ENCODE measurements at regions not wholly inside any gene's neighbourhood (a gene's known extent, or its start where the extent isn't known, plus 50 kb on each side); places are given as distances from the start of the nearest gene placed in this dataset.

DNA sequence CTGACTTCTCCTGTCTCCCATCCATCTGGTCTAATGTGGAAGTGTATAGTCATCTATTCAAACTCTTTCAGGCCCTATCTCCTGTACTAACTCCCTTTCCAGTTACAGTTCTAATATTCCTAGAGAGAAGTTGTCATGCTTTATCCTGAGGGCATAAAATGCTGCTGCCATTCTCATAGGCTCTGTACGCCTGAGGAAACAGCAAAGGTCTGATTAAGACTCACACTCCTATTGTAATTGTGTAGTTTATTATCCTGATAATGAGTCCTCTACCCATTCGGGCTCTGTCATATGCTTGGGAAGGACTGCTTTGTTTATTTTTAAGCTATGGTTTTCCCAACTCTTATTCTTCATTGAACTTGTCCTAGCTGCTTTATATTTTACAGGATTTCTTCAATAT, 290.4 kb downstream of the TMEM38B start:
- Histone ChIP-seq H3K36me3 (no peaks in the 10 kb centered on the region), H3K4me3 (no peak overlapping the region), H3K4me1 (no peaks in the 10 kb centered on the region), H3K9me3 (no peaks in the 10 kb centered on the region), H3K27ac (no peak overlapping the region), H3K27me3 (no peaks in the 10 kb centered on the region)
- intact Hi-C loops (cut with DNase I; ENCODE audit: low total_unique reads) = no loop called here
- no peak for TF ChIP-seq POLR2A (IDR thresholded peaks at IDR 0.05)
- TF ChIP-seq, protein P1, sequence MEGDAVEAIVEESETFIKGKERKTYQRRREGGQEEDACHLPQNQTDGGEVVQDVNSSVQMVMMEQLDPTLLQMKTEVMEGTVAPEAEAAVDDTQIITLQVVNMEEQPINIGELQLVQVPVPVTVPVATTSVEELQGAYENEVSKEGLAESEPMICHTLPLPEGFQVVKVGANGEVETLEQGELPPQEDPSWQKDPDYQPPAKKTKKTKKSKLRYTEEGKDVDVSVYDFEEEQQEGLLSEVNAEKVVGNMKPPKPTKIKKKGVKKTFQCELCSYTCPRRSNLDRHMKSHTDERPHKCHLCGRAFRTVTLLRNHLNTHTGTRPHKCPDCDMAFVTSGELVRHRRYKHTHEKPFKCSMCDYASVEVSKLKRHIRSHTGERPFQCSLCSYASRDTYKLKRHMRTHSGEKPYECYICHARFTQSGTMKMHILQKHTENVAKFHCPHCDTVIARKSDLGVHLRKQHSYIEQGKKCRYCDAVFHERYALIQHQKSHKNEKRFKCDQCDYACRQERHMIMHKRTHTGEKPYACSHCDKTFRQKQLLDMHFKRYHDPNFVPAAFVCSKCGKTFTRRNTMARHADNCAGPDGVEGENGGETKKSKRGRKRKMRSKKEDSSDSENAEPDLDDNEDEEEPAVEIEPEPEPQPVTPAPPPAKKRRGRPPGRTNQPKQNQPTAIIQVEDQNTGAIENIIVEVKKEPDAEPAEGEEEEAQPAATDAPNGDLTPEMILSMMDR (IDR thresholded peaks at IDR 0.05) = no peak
- no peak for DNase-seq

DNA sequence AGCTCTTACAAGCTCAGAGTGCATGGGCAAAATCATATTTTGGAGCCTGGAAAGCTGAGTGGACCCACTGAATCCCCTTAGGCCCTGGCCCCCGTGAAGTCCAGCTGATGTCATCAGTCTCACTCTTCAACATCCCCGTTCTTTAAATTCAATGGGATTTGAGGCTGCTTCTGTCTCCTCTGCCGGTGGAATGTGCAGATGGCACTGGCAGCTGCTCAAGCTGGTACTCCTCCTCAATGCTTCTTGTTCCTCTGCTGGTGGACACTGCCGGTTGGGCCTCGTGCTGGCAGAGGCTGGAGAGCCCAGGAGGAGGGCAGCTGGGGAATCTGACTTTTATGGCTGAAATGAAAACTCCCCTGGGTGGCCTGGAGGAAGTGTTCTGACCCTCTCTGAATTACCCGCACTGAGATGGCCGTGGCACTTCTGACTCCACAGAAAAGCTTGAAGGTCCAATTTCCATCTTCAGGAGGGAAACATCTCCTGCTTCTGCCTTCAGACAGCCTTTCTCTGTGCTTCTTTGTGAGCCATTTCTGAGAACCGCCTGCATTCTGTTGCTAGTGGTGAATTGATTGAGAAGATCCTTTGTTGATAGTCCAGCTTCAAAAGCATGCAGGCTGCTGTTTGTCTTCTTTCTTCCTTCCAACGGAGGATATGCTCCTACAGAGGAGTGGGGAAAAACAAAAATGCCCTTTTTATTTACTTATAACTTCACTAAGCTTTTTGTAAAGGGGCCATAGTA, 298.9 kb downstream of the TMEM38B start:
- no peak for TF ChIP-seq POLR2A (IDR thresholded peaks at IDR 0.05)
- TF ChIP-seq, protein P1 (IDR thresholded peaks at IDR 0.05) = no peak
- no peaks in the 10 kb centered on the region for H3K27me3 ChIP-seq
- no peak overlapping the region for H3K27ac ChIP-seq
- no peaks in the 10 kb centered on the region for H3K36me3 ChIP-seq
- intact Hi-C loops (cut with DNase I; ENCODE audit: low total_unique reads) = no loop called here
- no peaks in the 10 kb centered on the region for H3K9me3 ChIP-seq
- no peaks in the 10 kb centered on the region for H3K4me1 ChIP-seq
- H3K4me3 ChIP-seq = no peak overlapping the region
- no peak for DNase-seq

- no peak for DNase-seq
- H3K9me3 ChIP-seq = no peaks in the 10 kb centered on the region
- no peaks in the 10 kb centered on the region for H3K4me1 ChIP-seq
- intact Hi-C loops (cut with DNase I; ENCODE audit: low total_unique reads) = no loop called here
- no peaks in the 10 kb centered on the region for H3K36me3 ChIP-seq
- H3K4me3 ChIP-seq = no peak overlapping the region
- no peak overlapping the region for H3K27ac ChIP-seq
- TF ChIP-seq, protein P1 (IDR thresholded peaks at IDR 0.05) = no peak
- no peaks in the 10 kb centered on the region for H3K27me3 ChIP-seq
These were observed 299.8 kb downstream of the TMEM38B start for GRCh38 chr9:105993921-105994715.

DNA sequence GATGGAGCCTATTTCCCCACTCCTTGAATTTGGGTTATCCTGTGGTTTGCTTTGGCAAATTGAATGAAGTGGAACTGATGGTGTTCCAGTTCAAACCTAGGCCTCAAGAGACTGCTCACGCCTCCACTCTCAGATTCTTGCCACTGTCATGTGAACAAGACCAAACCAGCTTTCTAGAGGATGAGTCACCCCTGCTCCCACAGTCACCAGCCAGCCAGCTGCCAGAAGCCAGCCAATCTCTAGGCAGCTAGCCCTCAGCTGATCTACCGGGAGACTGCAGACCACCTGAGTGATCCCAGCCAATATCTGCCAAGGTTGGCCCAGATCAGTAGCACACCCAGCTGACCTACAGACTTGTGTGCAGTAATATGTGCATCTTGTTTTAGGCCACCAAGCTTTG, 300.6 kb downstream of the TMEM38B start:
- intact Hi-C loops (cut with DNase I; ENCODE audit: low total_unique reads) = no loop called here
- H3K27ac ChIP-seq = no peak overlapping the region
- no peaks in the 10 kb centered on the region for H3K9me3 ChIP-seq
- TF ChIP-seq POLR2A (IDR thresholded peaks at IDR 0.05) = no peak
- TF ChIP-seq, protein P1 (IDR thresholded peaks at IDR 0.05) = no peak
- no peak overlapping the region for H3K4me3 ChIP-seq
- H3K4me1 ChIP-seq = no peaks in the 10 kb centered on the region
- H3K27me3 ChIP-seq = no peaks in the 10 kb centered on the region
- no peaks in the 10 kb centered on the region for H3K36me3 ChIP-seq
- no peak for DNase-seq

- intact Hi-C loops (cut with DNase I; ENCODE audit: low total_unique reads) = no loop called here
- Histone ChIP-seq H3K36me3 (no peaks in the 10 kb centered on the region), H3K4me1 (no peaks in the 10 kb centered on the region), H3K4me3 (no peak overlapping the region), H3K27ac (no peak overlapping the region), H3K27me3 (no peaks in the 10 kb centered on the region), H3K9me3 (no peaks in the 10 kb centered on the region)
- no peak for TF ChIP-seq POLR2A (IDR thresholded peaks at IDR 0.05)
- DNase-seq = no peak
These were observed 322.9 kb downstream of the TMEM38B start for GRCh38 chr9:106017198-106017740.

Measured in uterus (tissue), 3 donors.